ENCODE measurements at regions not wholly inside any gene's neighbourhood (a gene's known extent, or its start where the extent isn't known, plus 50 kb on each side); places are given as distances from the start of the nearest gene placed in this dataset.

GRCh38 chr20:20824924-20825584 lies 112.6 kb upstream of the RALGAPA2 start:
- peak; percentile 71 for DNase-seq

- no peak for DNase-seq
Observed at GRCh38 chr20:20823476-20823881, 111.0 kb upstream of the RALGAPA2 start.

GRCh38 chr20:20821484-20822260 lies 109.2 kb upstream of the RALGAPA2 start:
- peak; percentile 82 for DNase-seq

GRCh38 chr20:20820785-20821483 lies 108.5 kb upstream of the RALGAPA2 start:
- DNase-seq = no peak

GRCh38 chr20:20820104-20820503 lies 107.7 kb upstream of the RALGAPA2 start:
- DNase-seq = peak; percentile 66

- no peak for DNase-seq
Observed at GRCh38 chr20:20816969-20817755, 104.7 kb upstream of the RALGAPA2 start.

- DNase-seq = peak; percentile 66
Observed at GRCh38 chr20:20815711-20816455, 103.4 kb upstream of the RALGAPA2 start.

- DNase-seq = peak; percentile 94
Observed at GRCh38 chr20:20814685-20815084, 102.2 kb upstream of the RALGAPA2 start.

- DNase-seq = no peak
Observed at GRCh38 chr20:20812136-20812535, 99.7 kb upstream of the RALGAPA2 start.

GRCh38 chr20:20808016-20808415 lies 95.6 kb upstream of the RALGAPA2 start:
- DNase-seq = no peak

- no peak for DNase-seq
Observed at GRCh38 chr20:20806121-20807095, 94.0 kb upstream of the RALGAPA2 start.

- no peak for DNase-seq
Observed at GRCh38 chr20:20803011-20803410, 90.6 kb upstream of the RALGAPA2 start.

- DNase-seq = no peak
Observed at GRCh38 chr20:20802328-20802727, 89.9 kb upstream of the RALGAPA2 start.

- no peak for DNase-seq
Observed at GRCh38 chr20:20799716-20800312, 87.4 kb upstream of the RALGAPA2 start.

- no peak for DNase-seq
Observed at GRCh38 chr20:20797521-20798310, 85.3 kb upstream of the RALGAPA2 start.

GRCh38 chr20:20796766-20797440 lies 84.5 kb upstream of the RALGAPA2 start:
- DNase-seq = no peak

- DNase-seq = no peak
Observed at GRCh38 chr20:20795721-20796120, 83.3 kb upstream of the RALGAPA2 start.

- DNase-seq = no peak
Observed at GRCh38 chr20:20795119-20795518, 82.7 kb upstream of the RALGAPA2 start.

GRCh38 chr20:20793591-20793990 lies 81.1 kb upstream of the RALGAPA2 start:
- DNase-seq = peak; percentile 64

All from islet precursor cell (in vitro differentiated cells).